GM21717 (cell line): ENCODE measurements at regions not wholly inside any gene's neighbourhood (a gene's known extent, or its start where the extent isn't known, plus 50 kb on each side); places are given as distances from the start of the nearest gene placed in this dataset.
"Not testable (repeated sequence)": the region's sequence is repeated elsewhere in the genome, so short reads cannot be mapped to it uniquely, and the experiment has no call there.

Source experiments
- ATAC-seq: cut with Tn5 transposase; IDR thresholded peaks from one replicate; pipeline ENCODE4 v1.9.1; 2021; ENCODE audit warnings: mild to moderate bottlenecking, moderate library complexity; ENCODE audit not compliant: unreplicated experiment

DNA sequence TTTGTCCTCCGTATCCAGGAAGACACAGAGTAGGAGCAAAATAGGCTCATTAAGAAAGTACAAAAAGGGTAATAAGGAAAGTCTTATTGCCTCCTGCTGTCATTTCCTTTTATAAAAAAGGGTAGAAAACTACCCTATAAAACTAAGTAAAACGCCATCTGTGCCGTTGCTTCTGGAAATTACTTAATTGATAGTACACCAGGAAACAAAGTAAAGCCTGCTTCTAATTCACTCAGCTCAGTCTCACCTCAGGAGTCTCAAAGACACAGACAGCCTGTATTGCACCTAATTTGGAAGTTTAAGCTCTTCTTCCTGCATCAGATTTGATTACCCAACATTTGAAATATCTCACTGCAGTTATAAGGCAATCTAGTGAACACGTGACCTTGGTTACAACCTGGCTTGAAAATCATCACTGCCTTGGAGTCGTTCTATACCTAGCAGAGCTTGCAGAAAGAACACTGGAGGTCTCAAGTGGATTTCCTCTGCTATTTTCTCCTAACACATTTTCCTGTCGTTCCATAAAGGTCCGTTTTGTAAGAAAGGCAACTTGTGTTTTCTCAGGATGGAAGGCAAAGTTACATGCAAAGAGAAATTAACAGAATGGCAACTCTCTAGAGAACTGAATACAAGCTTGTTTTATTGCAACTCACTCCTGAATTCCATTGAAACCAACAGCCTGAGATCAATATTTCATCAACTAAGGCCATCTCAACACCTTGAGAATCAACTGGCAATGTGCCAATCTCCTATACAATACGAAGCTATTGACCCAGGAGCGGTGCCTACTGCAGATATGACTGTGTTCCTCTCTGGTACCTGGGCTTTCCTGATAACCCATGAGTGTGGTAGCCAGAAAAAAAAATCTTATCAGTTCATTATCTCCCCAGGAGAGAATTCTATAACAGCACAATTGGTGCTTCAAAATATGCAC is 203.3 kb upstream of the LMCD1 start:
- no peak for ATAC-seq

DNA sequence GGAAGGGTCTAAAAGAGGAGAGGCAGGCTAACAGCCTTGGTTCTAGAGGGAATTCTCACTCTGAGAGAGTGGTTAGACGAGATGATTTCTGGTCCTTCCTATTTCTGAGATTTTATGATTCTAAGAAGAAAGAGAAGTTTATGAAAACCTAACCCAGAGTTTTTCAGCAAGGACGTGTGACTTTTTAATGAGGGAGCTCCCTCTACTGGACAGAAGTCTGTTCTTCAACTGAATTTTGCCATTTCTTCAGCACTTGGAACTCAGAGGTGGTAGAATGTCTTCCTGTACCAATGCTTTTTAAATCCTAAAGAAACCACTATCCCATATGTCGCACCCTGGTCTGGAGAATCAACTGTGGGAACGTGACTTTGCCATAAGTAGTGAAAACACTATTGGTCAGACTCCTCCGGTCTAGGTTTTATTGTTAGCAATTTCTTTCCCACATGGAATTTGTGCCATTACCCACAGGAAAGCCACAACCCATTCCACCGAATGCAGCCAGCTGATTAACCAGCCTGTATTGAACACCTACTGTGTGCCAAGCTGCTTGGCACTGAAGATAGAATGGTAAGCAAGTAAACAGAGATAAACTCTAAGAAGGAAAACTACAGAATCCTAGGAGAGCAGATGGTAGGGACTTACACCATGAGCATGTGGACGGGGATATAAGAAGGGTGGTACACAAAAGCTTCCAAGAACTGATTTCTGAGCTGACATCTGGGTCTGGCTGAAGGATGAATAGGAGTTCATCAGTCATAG is 199.5 kb upstream of the LMCD1 start:
- ATAC-seq = no peak

DNA sequence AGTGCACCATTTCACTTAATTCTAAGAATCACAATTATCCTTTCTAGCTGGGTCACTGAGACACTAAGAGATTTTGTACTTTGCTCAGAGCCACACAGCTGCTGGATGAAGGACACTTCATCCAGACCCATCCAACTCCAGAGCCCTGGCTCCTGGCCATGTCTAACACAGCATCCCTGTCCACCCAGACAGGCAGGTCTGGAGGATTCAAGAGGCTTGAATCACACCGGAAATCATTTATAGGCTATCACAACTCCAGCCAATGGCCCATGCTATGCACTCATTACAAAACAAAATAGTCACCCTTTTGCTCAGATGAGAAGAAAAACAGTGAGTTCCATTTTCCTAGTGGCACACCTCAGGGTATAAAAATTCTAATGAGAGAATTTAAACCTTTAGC is 198.2 kb upstream of the LMCD1 start:
- ATAC-seq = no peak

DNA sequence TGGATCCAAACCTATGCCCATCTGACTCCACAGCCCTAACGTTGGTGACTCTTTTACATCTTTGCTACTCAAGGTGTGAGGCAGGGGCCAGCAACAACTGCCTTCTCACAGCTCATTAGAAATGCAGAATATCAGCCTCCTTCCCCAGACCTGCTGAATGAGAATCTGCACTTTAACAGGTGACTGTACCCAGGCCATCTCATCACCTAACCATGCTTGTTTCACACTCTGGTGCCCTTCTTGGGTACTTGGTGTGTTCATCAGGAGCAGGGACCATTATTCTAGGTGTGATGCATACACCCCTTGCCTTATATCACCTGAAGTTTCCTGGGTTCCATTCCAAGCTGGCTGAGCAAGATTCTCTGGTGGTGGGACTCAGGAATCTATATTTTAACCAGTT is 196.3 kb upstream of the LMCD1 start:
- ATAC-seq = no peak

DNA sequence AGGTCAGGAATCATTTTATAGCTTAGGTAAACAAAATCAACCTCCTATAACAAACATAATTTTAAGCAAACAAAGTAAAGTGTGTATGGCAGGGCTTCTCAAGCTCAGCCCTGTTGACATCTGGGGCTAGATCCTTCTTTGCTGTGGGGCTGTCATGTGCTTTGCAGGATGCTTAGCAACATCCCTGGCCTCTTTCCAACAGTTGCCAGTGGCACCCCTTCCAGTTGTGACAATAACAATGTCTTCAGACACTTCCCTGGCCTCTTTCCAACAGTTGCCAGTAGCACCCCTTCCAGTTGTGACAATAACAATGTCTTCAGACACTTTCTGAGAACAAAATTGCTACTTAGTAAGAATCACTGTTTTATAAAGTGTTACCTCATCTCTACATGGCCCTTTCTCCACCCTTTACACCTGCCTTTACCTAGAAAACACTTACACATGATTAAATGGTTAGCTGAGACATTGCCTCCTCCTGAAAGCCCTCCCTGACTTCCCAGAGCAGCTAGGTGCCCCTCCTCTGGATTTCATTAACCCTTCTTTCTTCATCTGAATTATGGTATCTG is 194.0 kb upstream of the LMCD1 start:
- ATAC-seq = no peak

DNA sequence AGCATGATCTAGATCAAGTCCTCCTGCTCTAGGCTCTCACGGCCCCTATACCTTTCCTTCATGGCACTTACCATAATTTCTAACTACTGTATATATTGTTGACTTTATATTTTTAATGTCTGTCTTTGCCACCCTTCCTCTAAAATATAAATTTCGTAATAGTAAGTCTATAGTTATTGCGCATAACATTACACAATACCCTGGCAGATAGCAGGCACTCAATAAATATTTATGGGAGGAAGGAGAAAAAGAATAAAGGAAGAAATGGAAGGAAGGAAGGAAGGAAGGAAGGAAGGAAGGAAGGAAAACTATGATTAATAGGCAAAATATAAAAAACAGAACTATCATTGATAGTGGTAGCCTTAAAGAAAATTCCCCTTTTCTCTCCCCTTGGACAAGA is 190.3 kb upstream of the LMCD1 start:
- ATAC-seq = no peak

DNA sequence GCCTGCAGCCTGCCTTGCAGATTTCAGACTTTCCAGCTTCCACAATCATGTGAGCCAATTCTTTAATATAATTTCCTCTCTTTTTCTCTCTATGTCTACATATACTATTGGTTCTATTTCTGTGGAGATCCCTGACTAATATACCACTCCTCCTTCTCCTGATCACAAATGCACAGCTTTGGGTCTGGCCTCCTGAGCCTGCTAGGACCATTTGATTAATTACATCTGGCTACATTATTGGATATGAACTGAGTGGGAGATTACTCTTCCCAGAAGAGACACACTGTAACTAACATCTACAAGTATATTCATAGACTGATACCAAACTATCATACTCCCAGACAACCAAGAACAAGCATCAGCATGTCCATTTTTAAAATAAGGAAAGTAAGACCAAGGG is 188.9 kb upstream of the LMCD1 start:
- ATAC-seq = no peak

DNA sequence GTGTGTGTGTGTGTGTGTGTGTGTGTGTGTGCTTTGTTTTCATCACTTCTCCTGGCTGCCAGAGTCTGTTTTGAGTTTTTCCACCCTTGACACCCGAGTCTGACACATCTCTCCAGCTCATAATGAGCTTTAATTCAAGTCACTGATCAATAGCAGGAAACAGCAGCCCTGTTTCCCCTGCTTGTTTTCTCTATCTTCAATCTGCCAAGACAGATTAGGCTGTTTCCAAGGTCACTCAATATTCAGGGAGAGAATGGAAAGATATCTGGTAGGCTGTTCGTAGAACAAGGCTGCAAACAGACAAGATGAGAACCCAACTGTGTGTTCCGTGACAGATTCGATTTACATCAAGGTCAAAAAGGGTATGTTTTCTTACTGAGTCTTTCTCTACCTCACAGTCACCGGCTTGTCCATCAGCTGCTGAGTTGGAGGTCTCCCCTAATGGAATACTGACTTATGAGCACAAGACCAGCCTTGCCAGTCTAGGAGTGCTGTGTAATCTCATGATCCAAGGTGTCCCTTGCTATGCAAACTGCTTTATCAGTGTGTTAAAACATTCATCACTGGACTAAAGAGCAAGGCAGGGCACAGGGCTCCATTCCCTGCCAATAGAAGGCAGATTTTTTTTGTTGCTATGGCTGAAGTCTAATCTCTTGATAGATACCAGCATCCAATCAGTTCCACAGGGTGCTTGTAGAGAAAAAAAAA is 187.9 kb upstream of the LMCD1 start:
- no peak for ATAC-seq

DNA sequence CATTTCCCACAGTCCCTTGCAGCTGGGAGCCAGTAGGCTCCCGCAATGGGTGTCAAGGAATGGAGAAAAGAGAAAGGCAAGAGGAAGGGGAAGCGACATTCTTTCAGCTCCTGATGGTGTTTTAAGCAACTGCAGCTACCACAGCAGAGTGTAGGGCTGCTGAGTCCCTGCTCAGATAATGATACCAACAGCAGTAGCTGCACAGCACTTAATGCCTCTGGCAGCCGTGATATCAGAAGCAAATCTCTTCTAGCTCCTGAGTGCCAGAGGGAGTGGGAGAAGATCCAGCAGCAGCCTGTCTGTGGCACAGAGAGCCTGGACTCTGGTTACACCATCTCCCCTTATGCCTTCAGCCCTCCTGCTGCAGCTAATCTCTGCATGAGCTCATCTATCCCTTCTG is 186.1 kb upstream of the LMCD1 start:
- ATAC-seq = not testable (repeated sequence)

DNA sequence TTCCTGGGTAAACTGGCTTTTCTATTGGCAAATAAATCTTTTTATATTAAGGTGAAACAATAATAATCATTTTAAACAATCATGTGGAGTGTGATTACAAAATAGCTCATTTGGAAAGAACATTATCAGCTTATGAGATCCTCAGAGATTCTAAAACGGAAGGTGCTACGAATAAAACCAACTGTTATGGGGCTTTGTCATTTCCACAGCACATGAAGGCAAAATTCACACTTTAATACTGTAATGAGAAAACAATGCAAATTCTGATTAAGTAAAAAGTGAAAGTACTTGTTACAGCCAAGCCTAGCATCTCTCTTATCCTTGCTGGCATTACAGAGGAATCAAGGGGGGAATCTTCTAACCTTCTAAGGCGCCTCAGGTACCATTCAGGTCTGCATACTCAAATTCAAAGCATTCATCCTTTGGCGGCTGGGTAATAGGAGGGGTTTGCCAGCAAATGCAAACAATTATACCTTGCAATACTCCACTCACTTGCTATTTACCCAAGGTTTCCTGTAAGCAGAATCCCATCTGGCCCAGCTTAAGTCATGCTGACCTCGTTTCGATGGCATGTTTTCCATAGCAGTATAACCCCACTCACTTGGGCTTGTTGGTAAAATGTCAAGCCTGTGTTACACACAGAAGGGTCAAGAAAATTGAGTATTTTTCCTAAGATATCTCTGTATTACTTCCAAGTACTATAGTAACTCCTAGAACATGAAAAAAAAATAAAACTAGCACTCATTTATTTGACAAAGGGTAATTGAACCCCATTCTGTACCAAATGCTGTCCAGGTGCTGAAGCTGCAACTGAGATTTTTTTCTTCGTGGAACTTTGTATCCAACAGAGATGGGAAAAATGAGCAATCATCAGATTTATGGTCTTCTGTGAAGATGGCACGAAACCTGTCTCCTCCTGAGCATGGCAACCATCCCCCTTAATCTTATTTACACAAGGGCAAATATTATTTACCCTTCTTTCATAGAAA is 183.7 kb upstream of the LMCD1 start:
- no peak for ATAC-seq

DNA sequence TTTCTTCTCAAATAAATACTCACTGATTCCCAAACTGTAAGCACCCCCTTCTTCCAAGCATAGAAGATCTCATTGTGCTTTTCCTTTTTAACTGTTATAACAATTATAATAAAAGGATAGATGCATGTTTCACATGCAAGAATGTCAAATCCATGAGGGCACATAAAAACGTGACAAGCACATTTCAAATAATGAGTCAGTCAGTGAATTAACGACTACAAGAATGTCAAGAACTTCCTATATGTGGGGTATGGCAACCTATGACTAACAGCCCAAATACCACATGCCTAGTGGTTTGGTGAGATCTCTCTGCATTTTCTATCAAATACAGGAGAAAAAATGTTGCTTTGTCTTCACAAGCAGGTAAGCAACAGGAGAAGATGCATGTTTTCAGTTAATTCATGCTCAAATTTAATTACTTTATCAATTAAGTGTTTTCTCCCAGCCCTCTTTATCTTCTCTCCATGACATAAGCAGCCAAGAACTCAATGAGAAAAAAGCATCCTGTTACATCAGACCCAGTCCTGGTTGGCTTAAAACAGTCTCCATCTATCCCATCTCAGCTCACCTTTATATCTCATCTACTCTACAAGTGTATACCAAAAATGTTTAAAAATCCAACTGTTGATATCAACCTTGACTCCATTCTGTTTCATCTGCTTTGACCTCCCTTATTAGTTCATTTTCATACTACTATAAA is 181.5 kb upstream of the LMCD1 start:
- ATAC-seq = no peak

DNA sequence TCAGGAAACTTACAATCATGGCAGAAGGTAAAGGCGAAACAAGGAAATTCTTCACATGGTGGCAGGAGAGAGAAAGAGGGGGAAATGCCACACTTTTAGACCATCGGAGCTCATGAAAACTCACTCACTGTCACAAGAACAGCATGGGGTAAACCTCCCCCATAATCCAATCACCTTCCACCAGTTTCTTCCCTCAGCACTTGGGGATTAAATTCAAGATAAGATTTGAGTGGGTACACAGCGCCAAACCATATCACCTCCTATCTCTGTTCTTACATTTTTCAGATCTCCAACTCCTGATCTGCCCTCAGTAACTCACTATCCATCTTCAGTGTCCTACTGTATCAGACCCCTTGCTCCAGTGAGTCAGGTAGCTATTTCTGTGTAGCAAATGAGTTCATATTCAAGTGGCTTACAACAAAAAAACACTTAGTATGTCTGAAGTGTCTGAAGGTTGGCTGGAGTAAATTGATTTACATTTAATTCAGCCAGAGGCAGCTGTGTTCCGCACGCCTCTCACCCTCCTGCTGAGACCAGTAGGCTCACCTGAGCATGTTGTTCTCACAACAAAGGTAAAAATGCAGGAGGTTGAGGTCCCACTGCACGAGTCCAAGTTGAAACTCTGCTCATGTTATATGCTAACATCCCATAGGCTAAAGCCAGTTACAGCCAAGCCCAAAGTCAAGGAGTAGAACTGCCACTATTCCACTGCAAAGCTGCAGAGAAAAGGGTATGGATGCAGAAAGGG is 180.7 kb upstream of the LMCD1 start:
- no peak for ATAC-seq

DNA sequence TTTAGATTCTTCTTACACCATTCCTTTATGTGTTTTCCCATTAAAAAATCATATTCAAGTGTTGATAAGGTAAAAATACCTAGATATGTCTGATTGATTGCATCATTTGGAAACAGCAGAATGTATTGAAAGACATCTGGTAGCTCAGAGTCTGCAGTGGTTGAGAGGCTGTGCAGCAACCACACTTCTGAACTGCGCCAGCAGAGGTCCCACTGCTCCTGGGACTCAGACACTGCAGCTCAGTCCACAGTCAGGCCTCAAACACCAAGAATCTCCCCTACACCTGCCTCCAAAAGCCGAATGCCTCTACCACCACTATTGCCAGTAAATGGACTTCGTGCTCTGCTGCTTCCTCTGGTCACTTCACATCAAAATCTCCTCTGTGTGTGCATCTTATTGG is 176.9 kb upstream of the LMCD1 start:
- peak; percentile 78 for ATAC-seq

DNA sequence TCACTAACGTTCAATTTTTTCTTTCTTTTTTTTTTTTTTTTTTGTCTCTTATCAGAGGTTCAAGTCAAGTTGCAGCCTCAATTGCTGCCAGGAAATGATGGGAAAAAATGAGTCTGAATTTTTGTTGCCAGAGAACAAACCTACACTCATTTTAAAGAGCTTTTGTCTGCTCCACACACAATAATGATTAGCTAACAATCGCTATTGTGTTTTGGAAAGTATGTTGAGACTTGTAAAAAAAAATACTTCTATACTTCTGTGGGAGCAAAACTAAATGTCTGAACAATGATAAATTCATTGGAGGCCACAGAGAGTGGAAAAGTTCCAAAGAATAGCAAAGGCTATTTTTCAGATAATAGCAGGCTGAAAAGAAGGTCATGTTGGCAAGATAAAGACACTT is 176.3 kb upstream of the LMCD1 start:
- ATAC-seq = no peak

DNA sequence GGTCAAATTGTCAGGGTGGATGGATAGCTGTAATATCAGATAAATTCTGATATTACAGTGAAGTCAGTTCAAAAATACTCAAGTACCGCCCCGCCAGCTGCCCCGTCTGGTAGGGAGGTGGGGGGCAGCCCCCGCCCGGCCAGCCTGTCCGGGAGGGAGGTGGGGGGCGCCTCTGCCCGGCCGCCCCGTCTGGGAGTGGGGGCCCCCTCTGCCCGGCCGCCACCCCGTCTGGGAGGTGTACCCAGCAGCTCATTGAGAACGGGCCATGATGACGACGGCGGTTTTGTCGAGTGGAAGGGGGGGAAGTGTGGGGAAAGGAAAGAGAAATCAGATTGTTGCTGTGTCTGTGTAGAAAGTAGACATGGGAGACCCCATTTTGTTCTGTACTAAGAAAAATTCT is 175.8 kb upstream of the LMCD1 start:
- not testable (repeated sequence) for ATAC-seq

DNA sequence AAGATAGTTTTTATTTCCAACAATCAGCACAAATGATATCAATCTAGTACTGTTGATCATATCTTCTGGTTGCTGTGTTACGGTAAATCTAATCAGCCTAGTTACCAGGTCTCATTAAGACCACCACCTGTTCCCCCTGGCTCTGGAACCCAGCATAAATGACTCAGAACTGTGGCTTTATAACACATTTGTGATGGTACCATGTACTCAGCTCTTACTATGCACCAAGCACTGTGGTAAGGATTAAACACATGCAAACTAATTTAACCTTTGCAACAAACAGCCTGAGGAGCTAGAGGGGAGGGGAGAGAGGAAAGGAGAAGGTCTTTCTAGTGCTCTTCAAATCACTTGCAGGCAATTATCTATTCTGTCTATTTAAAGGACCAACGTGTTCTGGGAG is 173.9 kb upstream of the LMCD1 start:
- no peak for ATAC-seq

DNA sequence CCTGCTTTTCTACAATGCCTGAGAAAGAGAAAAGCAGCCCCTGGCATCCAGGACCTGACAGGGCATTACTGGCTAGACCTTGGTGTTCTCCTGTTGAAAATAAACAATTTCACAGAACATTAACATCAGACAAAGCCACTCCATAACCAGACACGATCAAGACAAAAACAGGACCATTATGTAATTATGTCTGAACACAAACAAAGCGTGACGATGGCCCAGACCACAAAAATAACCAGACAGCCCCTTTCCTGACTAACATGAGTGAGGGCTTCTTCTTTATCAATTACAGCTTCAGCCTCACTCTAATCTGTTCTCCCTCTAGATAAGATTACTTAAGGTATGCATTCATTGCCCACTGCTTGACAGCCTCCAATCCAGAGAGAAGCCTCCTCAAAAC is 172.7 kb upstream of the LMCD1 start:
- ATAC-seq = no peak

DNA sequence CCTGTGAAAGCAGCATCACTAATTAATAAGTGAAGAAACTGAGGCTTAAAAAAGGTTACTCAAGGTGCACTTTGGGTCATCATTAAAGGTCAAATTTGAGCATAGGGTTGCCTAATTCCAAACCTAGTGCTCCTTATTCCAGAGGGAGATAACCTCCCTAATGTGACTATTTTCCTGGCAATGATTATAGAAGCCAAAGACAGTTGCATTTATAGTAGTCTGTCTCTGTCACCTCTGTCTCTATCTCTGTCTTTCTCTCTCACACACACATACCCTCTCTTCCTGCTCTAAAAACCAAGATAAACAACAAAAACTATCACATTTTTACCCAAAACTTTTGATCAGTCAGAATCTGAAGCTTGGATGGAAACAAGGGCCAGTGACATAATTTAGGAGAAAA is 172.0 kb upstream of the LMCD1 start:
- ATAC-seq = no peak

DNA sequence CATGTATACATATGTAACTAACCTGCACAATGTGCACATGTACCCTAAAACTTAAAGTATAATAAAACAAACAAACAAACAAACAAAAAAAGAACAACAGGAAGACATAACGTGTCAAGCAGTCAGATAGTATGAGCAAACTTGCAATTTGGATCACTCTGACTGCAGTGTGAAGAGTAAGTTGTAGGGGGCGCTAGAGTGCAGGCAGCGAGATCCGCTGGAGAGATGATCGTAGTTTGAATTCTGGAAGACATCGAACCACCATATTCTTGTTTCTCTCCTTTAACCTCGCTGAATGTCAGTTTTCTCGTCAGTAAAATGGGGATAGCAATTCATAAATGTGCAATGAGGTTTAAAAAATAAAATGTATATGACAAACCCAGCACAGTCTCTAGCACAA is 165.2 kb upstream of the LMCD1 start:
- no peak for ATAC-seq
